ENCODE measurements at regions not wholly inside any gene's neighbourhood (a gene's known extent, or its start where the extent isn't known, plus 50 kb on each side); places are given as distances from the start of the nearest gene placed in this dataset.

- no peak overlapping the region for H3K27ac ChIP-seq (ENCODE audit: extremely low read length, insufficient read depth, low read length)
- ChIA-PET POLR2A (no interaction called here), CTCF (ENCODE audit: low intra/inter-chr PET ratio, low total read pairs) (no interaction called here)
- TF ChIP-seq, protein P1, sequence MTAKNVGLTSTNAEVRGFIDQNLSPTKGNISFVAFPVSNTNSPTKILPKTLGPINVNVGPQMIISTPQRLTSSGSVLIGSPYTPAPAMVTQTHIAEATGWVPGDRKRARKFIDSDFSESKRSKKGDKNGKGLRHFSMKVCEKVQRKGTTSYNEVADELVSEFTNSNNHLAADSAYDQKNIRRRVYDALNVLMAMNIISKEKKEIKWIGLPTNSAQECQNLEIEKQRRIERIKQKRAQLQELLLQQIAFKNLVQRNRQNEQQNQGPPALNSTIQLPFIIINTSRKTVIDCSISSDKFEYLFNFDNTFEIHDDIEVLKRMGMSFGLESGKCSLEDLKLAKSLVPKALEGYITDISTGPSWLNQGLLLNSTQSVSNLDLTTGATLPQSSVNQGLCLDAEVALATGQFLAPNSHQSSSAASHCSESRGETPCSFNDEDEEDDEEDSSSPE (CRISPR knock-in tag; IDR thresholded peaks at IDR 0.05): no peak
- TF ChIP-seq ZNF331 (CRISPR knock-in tag; IDR thresholded peaks at IDR 0.05): no peak
- no peak for TF ChIP-seq ZNF350 (CRISPR knock-in tag; IDR thresholded peaks at IDR 0.05; ENCODE audit: borderline replicate concordance, low read depth)
- ATAC-seq (no peak), FAIRE-seq (no peak), DNase-seq (ENCODE audit: low spot score) (no peak)
- in situ Hi-C loops (cut with HindIII; ENCODE audit: extremely low pct_ligation_motif_present, low pct_unique_long_range_greater_than_20kb): no loop called here
- intact Hi-C loops (cut with micrococcal nuclease; ENCODE audit: unreplicated experiment): no loop called here
- no peaks in the 10 kb centered on the region for H3K79me2 ChIP-seq (ENCODE audit: insufficient read depth, low read length)
- WGBS (ENCODE audit: low lambda C conversion rate): 42% methylated on average over 3 of the region's 3 CpGs
- no peaks in the 10 kb centered on the region for H3K27me3 ChIP-seq (ENCODE audit: control insufficient read depth in 1 of 2, insufficient read depth in 2 of 2, low read length in 2 of 2)
- no TSS peak for BruUV-seq (replicated peaks)
- no peak overlapping the region for H3K9ac ChIP-seq (ENCODE audit: insufficient read depth, low read depth, low read length)
- H4K20me1 ChIP-seq (ENCODE audit: insufficient read depth, low read length): no peaks in the 10 kb centered on the region
- H3K4me1 ChIP-seq (ENCODE audit: insufficient read depth, low read length): no peaks in the 10 kb centered on the region
- no peaks in the 10 kb centered on the region for H3K9me3 ChIP-seq (ENCODE audit: low read length)
- no peaks in the 10 kb centered on the region for H3K36me3 ChIP-seq (replicated peaks in 1 of 2; ENCODE audit: control insufficient read depth in 1 of 2, insufficient read depth in 2 of 2, low read length in 2 of 2)
- no peak overlapping the region for H3K4me2 ChIP-seq (ENCODE audit: low read depth, low read length)
- no peak overlapping the region for H3K4me3 ChIP-seq (replicated peaks in 1 of 3; ENCODE audit: insufficient read depth in 1 of 3, low read depth in 2 of 3, low read length in 3 of 3)
- H2AFZ ChIP-seq (ENCODE audit: low read length): no peak overlapping the region
Observed at GRCh38 chr1:218836264-218836663, 337.4 kb upstream of the LYPLAL1 start.

- Histone ChIP-seq H3K4me1 (ENCODE audit: insufficient read depth, low read length) (no peaks in the 10 kb centered on the region), H3K4me3 (replicated peaks in 1 of 3; ENCODE audit: insufficient read depth in 1 of 3, low read depth in 2 of 3, low read length in 3 of 3) (no peak overlapping the region), H4K20me1 (ENCODE audit: insufficient read depth, low read length) (no peaks in the 10 kb centered on the region), H3K9me3 (ENCODE audit: low read length) (no peaks in the 10 kb centered on the region), H3K27ac (ENCODE audit: extremely low read length, insufficient read depth, low read length) (no peak overlapping the region), H2AFZ (ENCODE audit: low read length) (no peak overlapping the region), H3K79me2 (ENCODE audit: insufficient read depth, low read length) (no peaks in the 10 kb centered on the region), H3K4me2 (ENCODE audit: low read depth, low read length) (no peak overlapping the region), H3K9ac (ENCODE audit: insufficient read depth, low read depth, low read length) (no peak overlapping the region), H3K27me3 (ENCODE audit: control insufficient read depth in 1 of 2, insufficient read depth in 2 of 2, low read length in 2 of 2) (no peaks in the 10 kb centered on the region), H3K36me3 (replicated peaks in 1 of 2; ENCODE audit: control insufficient read depth in 1 of 2, insufficient read depth in 2 of 2, low read length in 2 of 2) (no peaks in the 10 kb centered on the region)
- WGBS (ENCODE audit: low lambda C conversion rate): 9% methylated on average over 2 of the region's 2 CpGs
- ChIA-PET POLR2A (no interaction called here), CTCF (ENCODE audit: low intra/inter-chr PET ratio, low total read pairs) (no interaction called here)
- DNase-seq (ENCODE audit: low spot score) (no peak), FAIRE-seq (no peak), ATAC-seq (no peak)
- in situ Hi-C loops (cut with HindIII; ENCODE audit: extremely low pct_ligation_motif_present, low pct_unique_long_range_greater_than_20kb): no loop called here
- intact Hi-C loops (cut with micrococcal nuclease; ENCODE audit: unreplicated experiment): no loop called here
- no TSS peak for BruUV-seq (replicated peaks)
- TF ChIP-seq THYN1 (CRISPR knock-in tag; IDR thresholded peaks at IDR 0.05; ENCODE audit: borderline replicate concordance, low read depth) (no peak), AKAP8 (CRISPR knock-in tag; IDR thresholded peaks at IDR 0.05) (no peak), KDM5A (IDR thresholded peaks at IDR 0.05; ENCODE audit: borderline replicate concordance, low read length) (no peak), SRSF1 (optimal IDR thresholded peaks at IDR 0.05; ENCODE audit: low read depth, low read length) (no peak), NFIC (IDR thresholded peaks at IDR 0.05; ENCODE audit: low read length) (no peak), ASH2L (IDR thresholded peaks at IDR 0.05; ENCODE audit: insufficient read length, low read depth, low read length) (no peak), SOX6 (IDR thresholded peaks at IDR 0.05) (no peak), SOX6 (CRISPR knock-in tag; IDR thresholded peaks at IDR 0.05) (no peak), ZSCAN31 (CRISPR knock-in tag; IDR thresholded peaks at IDR 0.05; ENCODE audit: low read depth) (no peak), CREB1 (IDR thresholded peaks at IDR 0.05) (no peak), CREB1 (CRISPR knock-in tag; IDR thresholded peaks at IDR 0.05) (no peak), ZBTB7A (CRISPR knock-in tag; IDR thresholded peaks at IDR 0.05) (no peak)
- TF ChIP-seq, protein P2, sequence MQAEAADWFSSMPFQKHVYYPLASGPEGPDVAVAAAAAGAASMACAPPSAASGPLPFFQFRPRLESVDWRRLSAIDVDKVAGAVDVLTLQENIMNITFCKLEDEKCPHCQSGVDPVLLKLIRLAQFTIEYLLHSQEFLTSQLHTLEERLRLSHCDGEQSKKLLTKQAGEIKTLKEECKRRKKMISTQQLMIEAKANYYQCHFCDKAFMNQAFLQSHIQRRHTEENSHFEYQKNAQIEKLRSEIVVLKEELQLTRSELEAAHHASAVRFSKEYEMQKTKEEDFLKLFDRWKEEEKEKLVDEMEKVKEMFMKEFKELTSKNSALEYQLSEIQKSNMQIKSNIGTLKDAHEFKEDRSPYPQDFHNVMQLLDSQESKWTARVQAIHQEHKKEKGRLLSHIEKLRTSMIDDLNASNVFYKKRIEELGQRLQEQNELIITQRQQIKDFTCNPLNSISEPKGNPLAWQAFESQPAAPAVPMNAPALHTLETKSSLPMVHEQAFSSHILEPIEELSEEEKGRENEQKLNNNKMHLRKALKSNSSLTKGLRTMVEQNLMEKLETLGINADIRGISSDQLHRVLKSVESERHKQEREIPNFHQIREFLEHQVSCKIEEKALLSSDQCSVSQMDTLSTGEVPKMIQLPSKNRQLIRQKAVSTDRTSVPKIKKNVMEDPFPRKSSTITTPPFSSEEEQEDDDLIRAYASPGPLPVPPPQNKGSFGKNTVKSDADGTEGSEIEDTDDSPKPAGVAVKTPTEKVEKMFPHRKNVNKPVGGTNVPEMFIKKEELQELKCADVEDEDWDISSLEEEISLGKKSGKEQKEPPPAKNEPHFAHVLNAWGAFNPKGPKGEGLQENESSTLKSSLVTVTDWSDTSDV (CRISPR knock-in tag; IDR thresholded peaks at IDR 0.05): no peak
- TF ChIP-seq, protein P3, sequence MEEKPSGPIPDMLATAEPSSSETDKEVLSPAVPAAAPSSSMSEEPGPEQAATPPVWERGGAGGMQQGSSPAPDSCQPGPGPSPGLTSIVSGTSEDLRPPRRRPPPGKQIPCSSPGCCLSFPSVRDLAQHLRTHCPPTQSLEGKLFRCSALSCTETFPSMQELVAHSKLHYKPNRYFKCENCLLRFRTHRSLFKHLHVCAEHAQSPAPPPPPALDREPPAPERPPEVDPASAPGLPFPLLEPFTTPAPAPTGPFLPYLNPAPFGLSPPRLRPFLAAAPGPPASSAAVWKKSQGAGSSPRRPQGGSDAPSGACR (CRISPR knock-in tag; IDR thresholded peaks at IDR 0.05): no peak
Observed at GRCh38 chr1:218837051-218837450, 336.6 kb upstream of the LYPLAL1 start.

Measured in HepG2 (cell line).